H1 (cell line): ENCODE measurements at regions not wholly inside any gene's neighbourhood (a gene's known extent, or its start where the extent isn't known, plus 50 kb on each side); places are given as distances from the start of the nearest gene placed in this dataset.

Experiments used
- CTCF ChIA-PET: fragments of 300-600 bp; sonication (Branson Sonifier 250); formaldehyde crosslinking; loops from one replicate; lab custom pipeline; 2021; ENCODE audit not compliant: partially characterized antibody; lab: Charles Lee
- POLR2A ChIA-PET: fragments of 300-600 bp; sonication (Branson Sonifier 250); formaldehyde crosslinking; loops from one replicate; lab custom pipeline; 2021; ENCODE audit warnings: inconsistent platforms; ENCODE audit not compliant: partially characterized antibody; lab: Charles Lee
- DNase-seq, 2 experiments: peaks; one replicate each; pipeline versions ENCODE4 v3.0.0 to v3.0.0-alpha.2; 2010 to 2022; ENCODE audit warnings: low spot score in 2 of 2, low read depth in 1 of 2, mixed read lengths in 1 of 2
- FAIRE-seq: peaks from 2 replicates; lab custom pipeline; 2011; peaks lifted over from hg19 to GRCh38; lab: Jason Lieb, UNC
- H2AFZ ChIP-seq: 2 replicates; pipeline ENCODE4 v1.8.1; 2012; ENCODE audit warnings: low read length, inconsistent platforms
- H2AK5ac ChIP-seq: 2 replicates; pipeline ENCODE4 v1.6.1; 2013; ENCODE audit warnings: low read depth, low read length
- H2BK120ac ChIP-seq: replicated peaks from 2 replicates; pipeline ENCODE3; 2013; ENCODE audit warnings: low read depth, low read length, inconsistent platforms
- H2BK12ac ChIP-seq: 2 replicates; pipeline ENCODE4 v1.6.1; 2013; ENCODE audit warnings: low read depth, low read length
- H2BK15ac ChIP-seq: 2 replicates; pipeline ENCODE4 v1.6.1; 2013; ENCODE audit warnings: low read length
- H2BK20ac ChIP-seq: 2 replicates; pipeline ENCODE4 v1.6.1; 2013; ENCODE audit warnings: low read length
- H2BK5ac ChIP-seq: 2 replicates; pipeline ENCODE4 v1.6.1; 2013; ENCODE audit warnings: low read depth, low read length
- H3K14ac ChIP-seq: 2 replicates; pipeline ENCODE4 v1.6.1; 2013; ENCODE audit warnings: inconsistent platforms; ENCODE audit not compliant: insufficient read length
- H3K18ac ChIP-seq: 2 replicates; pipeline ENCODE4 v1.6.1; 2013; ENCODE audit warnings: low read length; ENCODE audit errors: extremely low read depth
- H3K23ac ChIP-seq: 2 replicates; pipeline ENCODE4 v1.6.1; 2013; ENCODE audit warnings: inconsistent platforms; ENCODE audit not compliant: insufficient read length
- H3K23me2 ChIP-seq: 2 replicates; pipeline ENCODE4 v1.6.1; 2013; ENCODE audit warnings: low read depth, low read length
- H3K27ac ChIP-seq: 2 replicates; pipeline ENCODE4 v1.6.1; 2011; ENCODE audit warnings: low read depth, low read length, inconsistent platforms
- H3K27me3 ChIP-seq, 4 experiments: replicated peaks in 1 of 4; 1 replicate in 1 of 4; 2 replicates in 3 of 4; pipeline versions ENCODE4 v1.6.1 to v1.8.1; 2011 to 2013; ENCODE audit warnings: low read length in 3 of 4, mild to moderate bottlenecking in 3 of 4, inconsistent platforms in 2 of 4, mixed read lengths in 2 of 4, moderate library complexity in 1 of 4; ENCODE audit not compliant: control insufficient read depth in 3 of 4, insufficient read depth in 3 of 4; ENCODE audit errors: extremely low read depth in 1 of 4
- H3K36me3 ChIP-seq, 4 experiments: 2 replicates each; pipeline versions ENCODE4 v1.6.1 to v1.8.1; 2011 to 2013; ENCODE audit warnings: mild to moderate bottlenecking in 4 of 4, low read length in 3 of 4, moderate library complexity in 2 of 4, control low read depth in 1 of 4, inconsistent platforms in 1 of 4; ENCODE audit not compliant: insufficient read depth in 4 of 4, control insufficient read depth in 2 of 4
- H3K4ac ChIP-seq: replicated peaks from 2 replicates; pipeline ENCODE3; 2013; ENCODE audit warnings: low read length, low read depth, mixed read lengths, inconsistent platforms; ENCODE audit not compliant: insufficient read length
- H3K4me1 ChIP-seq, 4 experiments: replicated peaks in 1 of 4; 1 replicate in 1 of 4; 2 replicates in 3 of 4; pipeline versions ENCODE4 v1.6.1 to v1.8.1; 2011 to 2013; ENCODE audit warnings: low read length in 3 of 4, inconsistent platforms in 2 of 4, mixed read lengths in 1 of 4; ENCODE audit not compliant: insufficient read depth in 4 of 4, control insufficient read depth in 3 of 4
- H3K4me2 ChIP-seq, 2 experiments: 2 replicates each; pipeline versions ENCODE4 v1.6.1 to v1.8.1; 2011 to 2013; ENCODE audit warnings: low read depth in 2 of 2, low read length in 2 of 2, control low read depth in 1 of 2, inconsistent platforms in 1 of 2, mild to moderate bottlenecking in 1 of 2; ENCODE audit not compliant: insufficient read depth in 1 of 2
- H3K4me3 ChIP-seq, 4 experiments: fragments of 200-600, 300-600 bp in 1 of 4; sonication (generic), shearing (Covaris generic), sonication (Bioruptor Twin) in 1 of 4; 2 replicates each; pipeline versions ENCODE4 v1.5.1 to v1.8.1; 2011 to 2016; ENCODE audit warnings: low read length in 4 of 4, low read depth in 3 of 4, control low read depth in 2 of 4, inconsistent platforms in 2 of 4, mild to moderate bottlenecking in 2 of 4, mixed read lengths in 1 of 4, moderate library complexity in 1 of 4; ENCODE audit not compliant: insufficient read depth in 2 of 4; ENCODE audit errors: extremely low read depth in 1 of 4
- H3K56ac ChIP-seq: replicated peaks from 2 replicates; pipeline ENCODE3; 2013; ENCODE audit warnings: low read depth, mild to moderate bottlenecking, mixed read lengths, low read length, inconsistent platforms; ENCODE audit not compliant: insufficient read length
- H3K79me1 ChIP-seq: 2 replicates; pipeline ENCODE4 v1.6.1; 2013; ENCODE audit warnings: low read depth, low read length, control low read depth
- H3K79me2 ChIP-seq, 2 experiments: 2 replicates each; pipeline versions ENCODE4 v1.6.1 to v1.8.1; 2012 to 2013; ENCODE audit warnings: low read length in 2 of 2, mild to moderate bottlenecking in 2 of 2, inconsistent platforms in 1 of 2; ENCODE audit not compliant: insufficient read depth in 2 of 2, control insufficient read depth in 1 of 2
- H3K9ac ChIP-seq, 4 experiments: replicated peaks in 1 of 4; 1 replicate in 1 of 4; 2 replicates in 3 of 4; pipeline versions ENCODE4 v1.6.1 to v1.8.1; 2011 to 2013; ENCODE audit warnings: low read depth in 3 of 4, low read length in 3 of 4, control low read depth in 2 of 4, mild to moderate bottlenecking in 2 of 4, moderate library complexity in 2 of 4, inconsistent platforms in 1 of 4; ENCODE audit errors: extremely low read depth in 1 of 4
- H3K9me3 ChIP-seq, 2 experiments: 2 replicates each; pipeline versions ENCODE4 v1.6.1 to v1.8.1; 2012 to 2013; ENCODE audit warnings: mild to moderate bottlenecking in 2 of 2, moderate library complexity in 2 of 2, control low read depth in 1 of 2, inconsistent platforms in 1 of 2, low read depth in 1 of 2, low read length in 1 of 2, mixed read lengths in 1 of 2; ENCODE audit not compliant: insufficient read depth in 2 of 2
- H4K20me1 ChIP-seq, 2 experiments: replicated peaks in 1 of 2; 2 replicates each; pipeline versions ENCODE3 to v1.8.1; 2011 to 2013; ENCODE audit warnings: inconsistent platforms in 2 of 2, low read length in 2 of 2, mild to moderate bottlenecking in 1 of 2; ENCODE audit not compliant: insufficient read depth in 2 of 2, control insufficient read depth in 1 of 2
- H4K5ac ChIP-seq: 2 replicates; pipeline ENCODE4 v1.6.1; 2013; ENCODE audit warnings: low read length, low read depth, mixed read lengths, inconsistent platforms; ENCODE audit not compliant: insufficient read length
- H4K8ac ChIP-seq: 2 replicates; pipeline ENCODE4 v1.8.0; 2013; ENCODE audit warnings: mild to moderate bottlenecking, moderate library complexity, low read length, inconsistent platforms; ENCODE audit not compliant: insufficient read depth; ENCODE audit errors: extremely low read depth
- H4K91ac ChIP-seq: replicated peaks from 2 replicates; pipeline ENCODE3; 2013; ENCODE audit warnings: low read length, mixed read lengths, inconsistent platforms; ENCODE audit not compliant: insufficient read length
- ASH2L ChIP-seq: fragments of 200-600, 300-600 bp; sonication (generic); IDR thresholded peaks from one replicate; pipeline ENCODE4 v1.7.1; 2017; ENCODE audit warnings: low read length
- KDM4A ChIP-seq: IDR thresholded peaks from one replicate; pipeline ENCODE4 v1.7.1; 2012; ENCODE audit warnings: low read depth, mild to moderate bottlenecking, moderate library complexity, low read length, inconsistent platforms; ENCODE audit not compliant: severe bottlenecking
- RBBP5 ChIP-seq: IDR thresholded peaks from 2 replicates; pipeline ENCODE4 v1.7.1; 2012; ENCODE audit warnings: low read depth, mild to moderate bottlenecking, inconsistent platforms, low read length, moderate library complexity, borderline replicate concordance
- SRF ChIP-seq: IDR thresholded peaks from 2 replicates; pipeline ENCODE4 v1.6.1; 2011; ENCODE audit warnings: mild to moderate bottlenecking, low read depth, low read length, moderate library complexity
- TBP ChIP-seq: IDR thresholded peaks from 2 replicates; pipeline ENCODE4 v1.6.1; 2011; ENCODE audit warnings: low read depth, low read length, improper control_type of control experiment

DNA sequence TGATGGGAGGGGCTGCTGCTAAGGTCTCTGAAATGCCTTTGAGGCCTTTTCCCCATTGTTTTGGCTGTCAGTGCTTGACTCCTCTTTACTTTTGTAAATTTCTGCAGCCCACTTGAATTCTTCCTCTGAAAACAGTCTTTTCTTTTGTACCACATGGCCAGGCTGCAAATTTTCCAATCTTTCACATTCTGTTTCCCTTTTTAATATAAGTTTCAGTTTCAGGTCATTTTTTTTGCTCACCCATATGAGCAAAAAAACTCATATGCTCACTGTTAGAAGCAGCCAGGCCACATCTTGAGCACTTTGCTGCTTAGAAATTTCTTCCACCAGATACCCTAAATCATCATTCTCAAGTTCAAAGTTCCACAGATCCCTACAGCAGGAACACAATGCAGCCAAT lies 234.6 kb upstream of the ADRA1B start:
- no peaks in the 10 kb centered on the region for H3K79me1 ChIP-seq
- TF ChIP-seq SRF (no peak), TBP (no peak), RBBP5 (no peak), KDM4A (no peak), ASH2L (no peak)
- H2AK5ac ChIP-seq = no peak overlapping the region
- H2BK15ac ChIP-seq = no peak overlapping the region
- no peak overlapping the region for H3K4me2 ChIP-seq
- no peak overlapping the region for H2AFZ ChIP-seq
- H3K27ac ChIP-seq = no peak overlapping the region
- H3K4ac ChIP-seq = no peak overlapping the region
- H3K9me3 ChIP-seq = peaks cover 13 to 28% of the 10 kb centered on the region in 2 experiments
- no peak for DNase-seq
- no peak overlapping the region for H2BK5ac ChIP-seq
- H3K27me3 ChIP-seq = no peaks in the 10 kb centered on the region
- H4K91ac ChIP-seq = no peak overlapping the region
- no peak overlapping the region for H4K8ac ChIP-seq
- no peaks in the 10 kb centered on the region for H3K36me3 ChIP-seq
- H2BK120ac ChIP-seq = no peak overlapping the region
- H3K79me2 ChIP-seq = no peaks in the 10 kb centered on the region
- no peak overlapping the region for H3K4me3 ChIP-seq
- H2BK20ac ChIP-seq = no peak overlapping the region
- no peak for FAIRE-seq
- H4K5ac ChIP-seq = no peak overlapping the region
- ChIA-PET POLR2A (no interaction called here), CTCF (interaction anchor here (0.9 to 1.5 kb wide), 3 partner anchors 22 to 238 kb away, joined by 3 read pairs; no protein-coding TSS in a partner anchor)
- H2BK12ac ChIP-seq = no peak overlapping the region
- H3K14ac ChIP-seq = no peak overlapping the region
- no peaks in the 10 kb centered on the region for H3K4me1 ChIP-seq
- no peaks in the 10 kb centered on the region for H3K23me2 ChIP-seq
- H3K9ac ChIP-seq = no peak overlapping the region
- H3K18ac ChIP-seq = no peak overlapping the region
- no peaks in the 10 kb centered on the region for H4K20me1 ChIP-seq
- no peak overlapping the region for H3K23ac ChIP-seq
- H3K56ac ChIP-seq = no peak overlapping the region
